ENCODE measurements at regions not wholly inside any gene's neighbourhood (a gene's known extent, or its start where the extent isn't known, plus 50 kb on each side); places are given as distances from the start of the nearest gene placed in this dataset.

DNA sequence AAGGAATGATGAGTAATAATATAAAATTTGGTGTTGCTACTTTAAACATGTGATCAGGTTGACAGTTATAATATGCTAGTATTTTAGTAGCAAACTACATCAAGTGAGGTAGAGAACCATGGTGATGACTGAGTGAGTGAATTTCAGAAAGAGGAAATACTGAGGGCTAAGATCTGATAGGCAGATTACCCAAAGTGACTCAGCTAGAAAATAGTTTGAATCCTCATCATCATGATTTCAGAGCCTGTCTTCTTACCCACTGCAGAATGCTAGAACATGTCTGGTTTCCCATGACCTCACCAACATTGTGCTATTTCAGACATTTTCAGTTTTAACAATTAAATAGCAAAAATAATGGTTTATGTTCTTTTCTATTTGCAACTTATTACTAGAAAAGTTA lies 602.1 kb downstream of the TAF11L14 start (continued):
- no peak for TF ChIP-seq ESRRB (CRISPR knock-in tag; IDR thresholded peaks at IDR 0.05; ENCODE audit: borderline replicate concordance)
- no peak for TF ChIP-seq ILK (tag; IDR thresholded peaks at IDR 0.05; ENCODE audit: borderline replicate concordance, low read depth)
- TF ChIP-seq, protein P1, sequence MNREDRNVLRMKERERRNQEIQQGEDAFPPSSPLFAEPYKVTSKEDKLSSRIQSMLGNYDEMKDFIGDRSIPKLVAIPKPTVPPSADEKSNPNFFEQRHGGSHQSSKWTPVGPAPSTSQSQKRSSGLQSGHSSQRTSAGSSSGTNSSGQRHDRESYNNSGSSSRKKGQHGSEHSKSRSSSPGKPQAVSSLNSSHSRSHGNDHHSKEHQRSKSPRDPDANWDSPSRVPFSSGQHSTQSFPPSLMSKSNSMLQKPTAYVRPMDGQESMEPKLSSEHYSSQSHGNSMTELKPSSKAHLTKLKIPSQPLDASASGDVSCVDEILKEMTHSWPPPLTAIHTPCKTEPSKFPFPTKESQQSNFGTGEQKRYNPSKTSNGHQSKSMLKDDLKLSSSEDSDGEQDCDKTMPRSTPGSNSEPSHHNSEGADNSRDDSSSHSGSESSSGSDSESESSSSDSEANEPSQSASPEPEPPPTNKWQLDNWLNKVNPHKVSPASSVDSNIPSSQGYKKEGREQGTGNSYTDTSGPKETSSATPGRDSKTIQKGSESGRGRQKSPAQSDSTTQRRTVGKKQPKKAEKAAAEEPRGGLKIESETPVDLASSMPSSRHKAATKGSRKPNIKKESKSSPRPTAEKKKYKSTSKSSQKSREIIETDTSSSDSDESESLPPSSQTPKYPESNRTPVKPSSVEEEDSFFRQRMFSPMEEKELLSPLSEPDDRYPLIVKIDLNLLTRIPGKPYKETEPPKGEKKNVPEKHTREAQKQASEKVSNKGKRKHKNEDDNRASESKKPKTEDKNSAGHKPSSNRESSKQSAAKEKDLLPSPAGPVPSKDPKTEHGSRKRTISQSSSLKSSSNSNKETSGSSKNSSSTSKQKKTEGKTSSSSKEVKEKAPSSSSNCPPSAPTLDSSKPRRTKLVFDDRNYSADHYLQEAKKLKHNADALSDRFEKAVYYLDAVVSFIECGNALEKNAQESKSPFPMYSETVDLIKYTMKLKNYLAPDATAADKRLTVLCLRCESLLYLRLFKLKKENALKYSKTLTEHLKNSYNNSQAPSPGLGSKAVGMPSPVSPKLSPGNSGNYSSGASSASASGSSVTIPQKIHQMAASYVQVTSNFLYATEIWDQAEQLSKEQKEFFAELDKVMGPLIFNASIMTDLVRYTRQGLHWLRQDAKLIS (CRISPR knock-in tag; IDR thresholded peaks at IDR 0.05), result no peak

DNA sequence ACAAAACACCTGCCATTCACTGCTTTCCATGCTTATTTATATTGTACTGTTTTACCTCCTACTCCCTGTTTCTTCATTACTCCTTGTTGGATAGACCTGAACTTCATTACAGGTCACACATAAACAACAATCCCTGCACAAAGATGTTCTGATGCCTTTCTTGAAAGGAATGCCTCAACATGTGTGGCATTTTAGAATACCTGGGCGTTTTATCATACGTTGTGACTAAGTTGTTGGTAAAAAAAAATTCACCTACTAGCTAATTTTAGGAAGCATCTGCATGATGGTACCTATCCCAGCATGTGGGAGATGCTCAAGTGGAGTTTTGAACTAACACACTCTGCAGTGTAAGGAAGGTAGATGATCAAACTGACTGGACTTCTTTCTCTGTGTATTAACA lies 604.1 kb downstream of the TAF11L14 start:
- intact Hi-C loops (cut with micrococcal nuclease), result no loop called here
- ATAC-seq, result no peak
- TF ChIP-seq NR2C1 (IDR thresholded peaks at IDR 0.05), result no peak
- TF ChIP-seq NR2C1 (tag; IDR thresholded peaks at IDR 0.05), result no peak
- no peak for TF ChIP-seq JUN (IDR thresholded peaks at IDR 0.05; ENCODE audit: borderline replicate concordance, low read depth, low read length)
- no peak for TF ChIP-seq JUN (CRISPR knock-in tag; IDR thresholded peaks at IDR 0.05; ENCODE audit: borderline replicate concordance)
- TF ChIP-seq SLC30A9 (CRISPR knock-in tag; IDR thresholded peaks at IDR 0.05), result no peak
- TF ChIP-seq SMAD1 (IDR thresholded peaks at IDR 0.05; ENCODE audit: low read depth, low read length, partially characterized antibody), result no peak
- no peak for TF ChIP-seq CREBBP (IDR thresholded peaks at IDR 0.05; ENCODE audit: low read depth, low read length)
- no peak for TF ChIP-seq ADNP (tag; IDR thresholded peaks at IDR 0.05)
- Histone ChIP-seq H3K4me2 (ENCODE audit: insufficient read depth, low read length) (no peak overlapping the region), H3K9me1 (ENCODE audit: control insufficient read depth, insufficient read depth, low read length) (no peaks in the 10 kb centered on the region), H3K4me3 (no peak overlapping the region), H3K79me2 (ENCODE audit: control insufficient read depth, insufficient read depth, low read length) (no peaks in the 10 kb centered on the region), H3K27ac (ENCODE audit: extremely low read depth, low read depth, low read length) (no peak overlapping the region), H3K27me3 (ENCODE audit: control insufficient read depth in 2 of 2, insufficient read depth in 2 of 2, low read length in 2 of 2) (no peaks in the 10 kb centered on the region), H3K9me3 (replicated peaks; ENCODE audit: control insufficient read depth, insufficient read depth, low read depth, low read length) (no peaks in the 10 kb centered on the region), H3K9ac (ENCODE audit: insufficient read depth in 1 of 2, low read depth in 2 of 2, low read length in 2 of 2) (no peak overlapping the region), H2AFZ (ENCODE audit: low read depth, low read length) (no peak overlapping the region), H4K20me1 (replicated peaks; ENCODE audit: control insufficient read depth, insufficient read depth, low read length) (no peaks in the 10 kb centered on the region), H3K4me1 (replicated peaks in 1 of 2; ENCODE audit: control insufficient read depth in 2 of 2, insufficient read depth in 2 of 2, low read length in 2 of 2) (no peaks in the 10 kb centered on the region), H3K36me3 (ENCODE audit: control insufficient read depth, insufficient read depth, low read length) (no peaks in the 10 kb centered on the region)
- ChIA-PET CTCF (ENCODE audit: low intra/inter-chr PET ratio) (no interaction called here), POLR2A (no interaction called here)
- FAIRE-seq, result no peak
- WGBS (ENCODE audit: insufficient coverage, low coverage, missing lambda C conversion rate), result 0% methylated on average over 2 of the region's 2 CpGs
- no TSS peak for BruUV-seq (replicated peaks)
- no peak for DNase-seq (ENCODE audit: extremely low read depth in 1 of 4, low spot score in 3 of 4)
- in situ Hi-C loops (cut with MboI), result no loop called here
